Transverse colon (tissue), 4 donors: ENCODE measurements at regions not wholly inside any gene's neighbourhood (a gene's known extent, or its start where the extent isn't known, plus 50 kb on each side); places are given as distances from the start of the nearest gene placed in this dataset.
"Not testable (repeated sequence)": the region's sequence is repeated elsewhere in the genome, so short reads cannot be mapped to it uniquely, and the experiment has no call there.

Experiments
- DNase-seq: peaks from one replicate; pipeline ENCODE4 v3.0.0-alpha.2; 2019
- H3K27ac ChIP-seq, 4 donors: fragments of 200-600 bp; sonication (generic); 2 replicates each; pipeline ENCODE4 v1.5.1; 2016 to 2018; ENCODE audit warnings: inconsistent platforms in 4 of 4
- H3K27me3 ChIP-seq: fragments of 200-600 bp; sonication (generic); 2 replicates; pipeline ENCODE4 v1.5.1; 2017; ENCODE audit warnings: inconsistent platforms
- H3K36me3 ChIP-seq, 4 donors: fragments of 200-600 bp; sonication (generic); 2 replicates each; pipeline ENCODE4 v1.5.1; 2017 to 2019; ENCODE audit warnings: inconsistent platforms in 4 of 4
- H3K4me1 ChIP-seq, 4 donors: fragments of 200-600 bp; sonication (generic); 2 replicates each; pipeline ENCODE4 v1.5.1; 2017 to 2020; ENCODE audit warnings: inconsistent platforms in 4 of 4
- H3K4me3 ChIP-seq, 4 donors: fragments of 200-600 bp; sonication (generic); 1 replicate in 1 of 4; 2 replicates in 3 of 4; pipeline versions ENCODE4 v1.5.1 to v1.6.1; 2017 to 2019; ENCODE audit warnings: inconsistent platforms in 4 of 4
- H3K9me3 ChIP-seq, 2 donors: fragments of 200-600 bp; sonication (generic); 2 replicates each; pipeline ENCODE4 v1.5.1; 2017 to 2019; ENCODE audit warnings: inconsistent platforms in 2 of 2
- CTCF ChIP-seq, 5 experiments: fragments of 200-600 bp in 3 of 5; fragments of 450-650 bp in 2 of 5; sonication (generic) in 3 of 5; IDR thresholded peaks; 1 replicate in 2 of 5; 2 replicates in 3 of 5; pipeline ENCODE4 v1.5.1; 2016 to 2017; ENCODE audit warnings: antibody characterized with exemption in 5 of 5, inconsistent platforms in 3 of 5, mild to moderate bottlenecking in 2 of 5, moderate library complexity in 1 of 5
- EP300 ChIP-seq: sonication (generic); formaldehyde crosslinking; IDR thresholded peaks from one replicate; pipeline ENCODE4 v1.6.1; 2017; ENCODE audit warnings: antibody characterized with exemption, low read depth
- POLR2A ChIP-seq: fragments of 450-650 bp; IDR thresholded peaks from one replicate; pipeline ENCODE4 v1.6.1; 2016; ENCODE audit warnings: antibody characterized with exemption, mild to moderate bottlenecking, moderate library complexity
- POLR2AphosphoS5 ChIP-seq, 3 donors: sonication (generic); formaldehyde crosslinking; IDR thresholded peaks; one replicate each; pipeline ENCODE4 v1.6.1; 2016; ENCODE audit warnings: antibody characterized with exemption in 3 of 3
- WGBS, 2 donors: methylation state at CpG; one replicate each; pipeline ENCODE4 v1.1.5; 2018; ENCODE audit warnings: low coverage in 1 of 2; 5-methylcytosine and 5-hydroxymethylcytosine counted together
- in situ Hi-C, 4 donors: fragments of 200-750 bp; cut with MboI; loops; one replicate each; pipeline versions ENCODE4 v1.15.0 to v1.15.1; 2017; ENCODE audit warnings: low sequenced_read_pairs in 3 of 4, low pct_ligation_motif_present in 1 of 4, low pct_unique_long_range_greater_than_20kb in 1 of 4
- intact Hi-C: fragments of 100-400 bp; cut with DNase I; formaldehyde crosslinking; loops from one replicate; pipeline ENCODE4 v1.15.1; 2023; ENCODE audit warnings: low total_unique reads

DNA sequence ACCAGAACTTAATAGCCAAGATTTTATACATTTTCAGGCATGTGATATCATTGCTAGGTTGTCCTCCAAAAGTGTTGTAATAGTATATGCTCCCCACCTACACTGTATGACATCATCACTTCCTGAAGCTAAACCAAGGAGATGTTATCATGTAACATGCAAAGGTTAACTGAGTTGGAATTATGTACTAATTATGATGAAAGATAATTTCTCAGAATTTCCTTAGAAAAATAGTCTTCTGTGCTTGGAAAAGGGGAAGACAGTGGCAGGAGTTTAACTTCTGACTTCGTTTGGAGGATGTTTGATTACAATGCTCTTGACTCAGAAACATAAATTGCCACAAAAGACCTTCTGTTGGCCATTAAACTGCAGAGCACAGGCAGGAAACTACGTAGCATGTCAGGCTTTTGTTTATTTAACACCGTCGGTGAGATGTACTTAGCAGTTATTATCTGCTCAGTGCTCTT is 83.6 kb upstream of the GUCY1A1 start:
- Histone ChIP-seq H3K4me3 (no peak overlapping the region), H3K36me3 (no peaks in the 10 kb centered on the region), H3K4me1 (peaks cover 0 to 19% (median 6%) of the 10 kb centered on the region in 4 donors), H3K27ac (peak overlapping the region in 1 of 4 donors; percentile 8), H3K9me3 (no peaks in the 10 kb centered on the region), H3K27me3 (no peaks in the 10 kb centered on the region)
- TF ChIP-seq EP300 (no peak), POLR2A (no peak), CTCF (IDR thresholded peaks at IDR 0.05) (no peak), POLR2AphosphoS5 (IDR thresholded peaks at IDR 0.05) (no peak)
- in situ Hi-C loops (no loop called here), intact Hi-C loops (no loop called here)
- DNase-seq: no peak
- WGBS, 2 donors: 5 to 9% methylated on average over 4 of the region's 4 CpGs

- in situ Hi-C loops (no loop called here), intact Hi-C loops (no loop called here)
- peaks cover 0 to 19% (median 6%) of the 10 kb centered on the region in 4 donors for H3K4me1 ChIP-seq
- no peak overlapping the region for H3K27ac ChIP-seq
- no peak for TF ChIP-seq POLR2AphosphoS5 (IDR thresholded peaks at IDR 0.05)
- TF ChIP-seq EP300: no peak
- TF ChIP-seq CTCF (IDR thresholded peaks at IDR 0.05): no peak
- TF ChIP-seq POLR2A: no peak
- H3K4me3 ChIP-seq: no peak overlapping the region
- H3K36me3 ChIP-seq: no peaks in the 10 kb centered on the region
- DNase-seq: no peak
- no peaks in the 10 kb centered on the region for H3K9me3 ChIP-seq
- no peaks in the 10 kb centered on the region for H3K27me3 ChIP-seq
- 65 to 78% methylated on average over 1 of the region's 1 CpG for WGBS, 2 donors
Measured at GRCh38 chr4:155582041-155582440, 84.6 kb upstream of the GUCY1A1 start.

DNA sequence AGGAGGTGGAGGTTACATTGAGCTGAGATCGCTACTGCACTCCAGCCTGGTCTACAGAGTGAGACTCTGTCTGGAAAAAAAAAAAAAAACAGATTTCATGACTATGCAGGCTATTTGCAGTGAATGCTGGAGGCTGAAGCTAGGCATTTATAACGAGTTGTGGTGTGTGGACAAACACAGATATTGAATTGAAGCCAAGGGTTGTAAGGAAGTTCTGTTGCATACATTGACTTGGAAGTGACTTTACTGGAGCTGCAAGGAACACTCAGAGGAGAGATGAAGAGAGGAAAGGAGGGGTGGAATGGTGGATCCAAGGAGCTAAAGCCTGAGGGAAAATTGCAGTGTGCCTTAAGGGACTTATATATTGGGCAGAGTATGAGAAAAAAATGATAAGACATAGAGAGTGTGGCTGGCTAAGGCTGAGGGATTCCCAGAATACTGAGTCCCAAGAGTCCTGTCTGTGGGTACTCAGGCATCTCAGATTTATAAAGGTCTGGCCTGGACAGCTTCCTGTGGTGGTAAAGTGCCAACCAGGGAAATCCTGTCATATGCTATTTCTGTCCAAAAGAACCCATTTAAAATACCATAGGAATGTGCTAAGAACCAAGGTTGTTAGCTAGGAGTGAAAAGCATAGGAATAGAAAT is 87.8 kb upstream of the GUCY1A1 start:
- Histone ChIP-seq H3K9me3 (no peaks in the 10 kb centered on the region), H3K4me3 (no peak overlapping the region), H3K4me1 (peaks cover 0 to 19% (median 6%) of the 10 kb centered on the region in 4 donors), H3K36me3 (no peaks in the 10 kb centered on the region), H3K27me3 (no peaks in the 10 kb centered on the region), H3K27ac (no peak overlapping the region)
- in situ Hi-C loops: no loop called here
- WGBS, 2 donors: 32 to 37% methylated on average over 2 of the region's 2 CpGs
- DNase-seq: no peak
- intact Hi-C loops: no loop called here
- TF ChIP-seq EP300 (no peak), POLR2AphosphoS5 (IDR thresholded peaks at IDR 0.05) (no peak), CTCF (IDR thresholded peaks at IDR 0.05) (no peak), POLR2A (no peak)

DNA sequence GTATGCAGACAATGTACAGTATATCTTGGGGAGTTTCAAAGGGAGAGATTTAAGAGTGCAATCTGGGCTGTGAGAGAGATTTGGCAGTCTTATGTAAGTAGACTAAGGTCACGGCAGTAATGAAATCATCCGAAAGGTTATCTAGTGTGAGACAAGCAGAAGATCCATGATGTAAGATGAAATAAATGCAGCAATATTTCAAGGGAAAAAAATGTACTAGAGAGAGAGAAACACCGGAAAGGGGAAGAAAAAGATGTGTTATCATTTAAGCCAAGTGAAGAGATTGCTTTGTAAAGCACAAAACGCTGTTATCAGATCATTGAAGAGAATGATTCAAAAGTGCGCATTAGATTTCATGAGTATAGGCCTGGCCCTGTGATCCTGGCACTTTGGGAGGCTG is 88.4 kb upstream of the GUCY1A1 start:
- 69 to 72% methylated on average over 5 of the region's 5 CpGs for WGBS, 2 donors
- H3K27ac ChIP-seq: no peak overlapping the region

DNA sequence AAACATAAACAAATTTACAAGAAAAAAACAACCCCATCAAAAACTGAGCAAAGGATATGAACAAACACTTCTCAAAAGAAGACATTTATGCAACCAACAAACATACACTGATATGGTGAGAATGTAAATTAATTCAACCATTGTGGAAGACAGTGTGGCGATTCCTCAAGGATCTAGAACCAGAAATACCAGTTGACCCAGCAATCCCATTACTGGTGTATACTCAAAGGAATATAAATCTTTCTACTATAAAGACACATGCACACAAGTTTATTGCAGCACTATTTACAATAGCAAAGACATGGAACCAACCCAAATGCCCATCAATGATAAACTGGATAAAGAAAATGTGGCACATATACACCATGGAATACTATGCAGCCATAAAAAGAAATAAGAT is 92.3 kb upstream of the GUCY1A1 start:
- H3K36me3 ChIP-seq, H3K9me3 ChIP-seq, DNase-seq, H3K4me1 ChIP-seq, H3K27me3 ChIP-seq, H3K4me3 ChIP-seq, H3K27ac ChIP-seq, intact Hi-C loops, in situ Hi-C loops: not testable (repeated sequence)
- WGBS, 2 donors: 29 to 30% methylated on average over 1 of the region's 1 CpG

More for the DNA sequence above, 88.4 kb upstream of the GUCY1A1 start:
- Histone ChIP-seq H3K27me3 (no peaks in the 10 kb centered on the region), H3K9me3 (no peaks in the 10 kb centered on the region), H3K4me1 (peaks cover 0 to 15% (median 6%) of the 10 kb centered on the region in 4 donors), H3K36me3 (no peaks in the 10 kb centered on the region), H3K4me3 (no peak overlapping the region)
- no peak for TF ChIP-seq CTCF (IDR thresholded peaks at IDR 0.05)
- TF ChIP-seq POLR2A: no peak
- TF ChIP-seq EP300: no peak
- no peak for TF ChIP-seq POLR2AphosphoS5 (IDR thresholded peaks at IDR 0.05)
- intact Hi-C loops: no loop called here
- in situ Hi-C loops: no loop called here
- no peak for DNase-seq
